Panc1 (cell line): ENCODE measurements at regions not wholly inside any gene's neighbourhood (a gene's known extent, or its start where the extent isn't known, plus 50 kb on each side); places are given as distances from the start of the nearest gene placed in this dataset.

ENCODE experiments used
- ATAC-seq: fragments of 200-7000 bp; cut with Tn5 transposase; 2 replicates; pipeline ENCODE4 v1.9.1; 2020; ENCODE audit warnings: mild to moderate bottlenecking, moderate library complexity
- BruUV-seq: library from RNA; stranded (reverse); fragments of 400-500 nt; replicated peaks from 2 replicates; lab custom pipeline; 2021; lab: Mats Ljungman, UMichigan
- CTCF ChIA-PET: fragments of 300-600 bp; sonication (Branson Sonifier 250); formaldehyde crosslinking; loops from one replicate; lab custom pipeline; 2022; ENCODE audit warnings: antibody characterized with exemption; lab: Charles Lee
- POLR2A ChIA-PET: fragments of 300-600 bp; sonication (Branson Sonifier 250); formaldehyde crosslinking; loops from one replicate; lab custom pipeline; 2022; ENCODE audit warnings: antibody characterized with exemption; lab: Charles Lee
- DNase-seq: peaks from one replicate; pipeline ENCODE4 v3.0.0-alpha.2; 2010; ENCODE audit warnings: low read depth, low spot score
- H3K27ac ChIP-seq: 2 replicates; pipeline ENCODE4 v1.5.1; 2011; ENCODE audit warnings: mild to moderate bottlenecking, low read length, inconsistent platforms
- H3K27me3 ChIP-seq: fragments of 200-500 bp; sonication (Bioruptor generic); 2 replicates; pipeline ENCODE4 v1.6.0; 2014; ENCODE audit warnings: low read length, inconsistent platforms; ENCODE audit not compliant: control insufficient read depth, insufficient read depth
- H3K36me3 ChIP-seq: fragments of 200-500 bp; sonication (Bioruptor generic); 2 replicates; pipeline ENCODE4 v1.5.1; 2014; ENCODE audit warnings: inconsistent platforms, mild to moderate bottlenecking, low read length, moderate library complexity; ENCODE audit not compliant: control insufficient read depth, insufficient read depth
- H3K4me1 ChIP-seq: 2 replicates; pipeline ENCODE4 v1.5.1; 2011; ENCODE audit warnings: inconsistent platforms, mild to moderate bottlenecking, low read length, moderate library complexity; ENCODE audit not compliant: control insufficient read depth, insufficient read depth
- H3K4me3 ChIP-seq, 2 experiments: 2 replicates each; pipeline ENCODE4 v1.5.1; 2011 to 2012; ENCODE audit warnings: low read depth in 2 of 2, low read length in 2 of 2, mild to moderate bottlenecking in 2 of 2, inconsistent platforms in 1 of 2, moderate library complexity in 1 of 2
- H3K9me3 ChIP-seq: fragments of 200-500 bp; sonication (Bioruptor generic); 2 replicates; pipeline ENCODE4 v1.5.1; 2014; ENCODE audit warnings: low read depth, mild to moderate bottlenecking, inconsistent platforms, low read length, moderate library complexity; ENCODE audit not compliant: control insufficient read depth, insufficient read depth
- CTCF ChIP-seq: fragments of 450-650 bp; IDR thresholded peaks from 2 replicates; pipeline ENCODE4 v1.5.1; 2017; ENCODE audit warnings: mild to moderate bottlenecking
- POLR2AphosphoS5 ChIP-seq: IDR thresholded peaks from 2 replicates; pipeline ENCODE4 v1.6.1; 2012; ENCODE audit warnings: mild to moderate bottlenecking, low read depth, low read length, moderate library complexity
- REST ChIP-seq, 2 experiments: IDR thresholded peaks; 2 replicates each; pipeline ENCODE4 v1.6.1; 2011 to 2012; ENCODE audit warnings: low read depth in 2 of 2, control low read depth in 1 of 2, low read length in 1 of 2, mild to moderate bottlenecking in 1 of 2, moderate library complexity in 1 of 2; ENCODE audit not compliant: insufficient read depth in 1 of 2
- SIN3A ChIP-seq: IDR thresholded peaks from 2 replicates; pipeline ENCODE4 v1.6.1; 2012; ENCODE audit warnings: low read depth, mild to moderate bottlenecking, low read length, moderate library complexity, borderline replicate concordance; ENCODE audit not compliant: insufficient read depth
- TCF7L2 ChIP-seq: IDR thresholded peaks from 2 replicates; pipeline ENCODE4 v1.6.1; 2011; ENCODE audit warnings: mild to moderate bottlenecking, low read depth, low read length, inconsistent platforms
- in situ Hi-C: cut with HindIII; loops from 2 replicates; pipeline ENCODE4 v1.10.0; 2016; ENCODE audit warnings: low sequenced_read_pairs, low pct_unique_long_range_greater_than_20kb
- intact Hi-C: fragments of 100-400 bp; cut with micrococcal nuclease; formaldehyde crosslinking; loops from one replicate; pipeline ENCODE4 v1.10.0; 2022; ENCODE audit not compliant: unreplicated experiment

- no peak for DNase-seq
- BruUV-seq = no TSS peak
- intact Hi-C loops = loop anchor here (10.0 kb wide), 1 partner anchor 699 kb away; no protein-coding TSS in a partner anchor
- H3K36me3 ChIP-seq = no peaks in the 10 kb centered on the region
- POLR2A ChIA-PET = no interaction called here
- no peaks in the 10 kb centered on the region for H3K9me3 ChIP-seq
- no peak for ATAC-seq
- TF ChIP-seq CTCF (no peak), TCF7L2 (no peak), POLR2AphosphoS5 (no peak), SIN3A (no peak), REST (IDR thresholded peaks at IDR 0.05; ENCODE audit: insufficient read depth in 1 of 2, low read depth in 2 of 2, low read length in 1 of 2) (no peak)
- no peak overlapping the region for H3K27ac ChIP-seq
- no peaks in the 10 kb centered on the region for H3K4me1 ChIP-seq
- in situ Hi-C loops = no loop called here
- CTCF ChIA-PET = interaction anchor here (0.8 kb wide), 1 partner anchor 530 kb away, joined by 3 read pairs; no protein-coding TSS in a partner anchor
- H3K4me3 ChIP-seq = no peak overlapping the region
- H3K27me3 ChIP-seq = no peaks in the 10 kb centered on the region
Measured at GRCh38 chr4:181523973-181524372, 719.2 kb upstream of the TENM3 start.

- Histone ChIP-seq H3K27me3 (no peaks in the 10 kb centered on the region), H3K9me3 (no peaks in the 10 kb centered on the region), H3K36me3 (no peaks in the 10 kb centered on the region), H3K27ac (no peak overlapping the region), H3K4me3 (no peak overlapping the region), H3K4me1 (no peaks in the 10 kb centered on the region)
- TF ChIP-seq TCF7L2 = no peak
- ATAC-seq (no peak), DNase-seq (no peak)
- BruUV-seq = no TSS peak
- ChIA-PET POLR2A (no interaction called here), CTCF (no interaction called here)
- in situ Hi-C loops = no loop called here
- intact Hi-C loops = loop anchor here (10.0 kb wide), 1 partner anchor 700 kb away; no protein-coding TSS in a partner anchor
Measured at GRCh38 chr4:181524499-181524898, 718.7 kb upstream of the TENM3 start.

GRCh38 chr4:181525634-181526033 is 717.6 kb upstream of the TENM3 start:
- Histone ChIP-seq H3K27me3 (no peaks in the 10 kb centered on the region), H3K27ac (no peak overlapping the region), H3K36me3 (no peaks in the 10 kb centered on the region), H3K4me1 (no peaks in the 10 kb centered on the region), H3K9me3 (no peaks in the 10 kb centered on the region), H3K4me3 (no peak overlapping the region)
- no TSS peak for BruUV-seq
- POLR2A ChIA-PET = interaction anchor here (0.6 kb wide), 1 partner anchor 18 kb away, joined by 3 read pairs; no protein-coding TSS in a partner anchor
- ATAC-seq (no peak), DNase-seq (no peak)
- in situ Hi-C loops (no loop called here), intact Hi-C loops (loop anchor here (5.0 to 10.0 kb wide), 2 partner anchors 701 to 858 kb away; no protein-coding TSS in a partner anchor)
- TF ChIP-seq SIN3A (no peak), POLR2AphosphoS5 (no peak), TCF7L2 (no peak), CTCF (no peak), REST (IDR thresholded peaks at IDR 0.05; ENCODE audit: insufficient read depth in 1 of 2, low read depth in 2 of 2, low read length in 1 of 2) (no peak)
- CTCF ChIA-PET = no interaction called here
